HK-2 (cell line): ENCODE measurements at regions not wholly inside any gene's neighbourhood (a gene's known extent, or its start where the extent isn't known, plus 50 kb on each side); places are given as distances from the start of the nearest gene placed in this dataset.

Experiments used
- DNase-seq: peaks from one replicate; pipeline ENCODE4 v3.0.0-alpha.2; 2018; ENCODE audit not compliant: unreplicated experiment

DNA sequence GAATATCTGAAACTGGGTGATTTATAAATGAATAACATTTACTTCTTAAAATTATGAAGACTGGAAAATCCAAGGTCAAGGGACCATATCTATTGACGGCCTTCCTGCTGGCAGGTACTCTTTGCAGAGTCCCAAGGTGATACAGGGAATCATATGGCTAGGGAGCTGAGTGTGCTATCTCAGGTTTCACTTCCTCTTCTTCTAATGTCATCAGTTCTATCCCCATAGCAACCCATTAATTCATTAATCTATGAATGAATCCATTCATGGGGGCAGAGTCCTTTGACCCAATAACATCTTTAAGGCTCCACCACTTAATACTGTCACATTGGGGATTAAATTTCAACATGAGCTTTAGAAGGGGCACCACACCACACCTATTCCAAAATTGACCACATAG lies 772.0 kb downstream of the HACE1 start:
- DNase-seq = no peak

DNA sequence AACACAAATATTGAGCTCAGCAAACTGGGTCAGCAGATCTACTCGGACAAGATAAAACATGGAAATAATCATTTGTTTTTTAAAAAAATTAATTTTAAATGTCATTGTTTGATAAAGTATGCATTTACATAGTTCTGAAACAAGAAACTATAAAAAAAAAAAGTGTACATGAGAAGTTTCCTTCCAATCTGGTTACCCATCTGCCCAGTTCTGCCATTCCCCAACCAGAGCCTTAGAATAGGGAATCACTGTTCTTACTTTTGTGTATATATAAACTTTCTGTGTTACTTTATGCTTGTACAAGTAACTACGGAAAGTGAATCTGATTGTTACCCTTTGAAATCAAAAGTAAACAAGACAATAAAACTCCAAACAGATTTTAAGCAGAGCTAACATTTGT lies 791.4 kb downstream of the HACE1 start:
- no peak for DNase-seq

GRCh38 chr6:104064876-104065275 lies 794.8 kb downstream of the HACE1 start:
- no peak for DNase-seq

DNA sequence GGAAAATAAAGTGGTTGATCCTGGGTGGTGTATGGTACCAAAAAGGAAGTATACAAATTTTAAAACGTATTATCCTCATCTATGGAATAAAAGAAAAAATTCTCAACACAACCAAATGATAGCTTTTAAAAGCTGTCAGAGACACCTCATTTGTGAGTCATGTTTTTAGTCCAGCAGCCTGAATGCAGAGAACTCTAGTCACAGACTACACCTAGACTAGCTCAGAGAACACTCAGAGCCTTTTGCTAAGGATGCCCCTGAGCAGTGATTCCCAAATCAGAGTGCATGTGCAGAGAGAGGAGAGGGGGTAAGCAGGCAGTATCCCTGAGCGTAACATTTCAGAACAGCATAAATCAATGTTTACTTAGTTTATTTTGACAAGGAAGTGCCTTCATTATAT lies 809.3 kb downstream of the HACE1 start:
- DNase-seq = no peak

GRCh38 chr6:104046426-104046825 lies 813.3 kb downstream of the HACE1 start:
- no peak for DNase-seq

GRCh38 chr6:104031346-104031745 lies 828.4 kb downstream of the HACE1 start:
- DNase-seq = no peak

- DNase-seq = no peak
Measured at GRCh38 chr6:104022126-104022525, 837.6 kb downstream of the HACE1 start.

DNA sequence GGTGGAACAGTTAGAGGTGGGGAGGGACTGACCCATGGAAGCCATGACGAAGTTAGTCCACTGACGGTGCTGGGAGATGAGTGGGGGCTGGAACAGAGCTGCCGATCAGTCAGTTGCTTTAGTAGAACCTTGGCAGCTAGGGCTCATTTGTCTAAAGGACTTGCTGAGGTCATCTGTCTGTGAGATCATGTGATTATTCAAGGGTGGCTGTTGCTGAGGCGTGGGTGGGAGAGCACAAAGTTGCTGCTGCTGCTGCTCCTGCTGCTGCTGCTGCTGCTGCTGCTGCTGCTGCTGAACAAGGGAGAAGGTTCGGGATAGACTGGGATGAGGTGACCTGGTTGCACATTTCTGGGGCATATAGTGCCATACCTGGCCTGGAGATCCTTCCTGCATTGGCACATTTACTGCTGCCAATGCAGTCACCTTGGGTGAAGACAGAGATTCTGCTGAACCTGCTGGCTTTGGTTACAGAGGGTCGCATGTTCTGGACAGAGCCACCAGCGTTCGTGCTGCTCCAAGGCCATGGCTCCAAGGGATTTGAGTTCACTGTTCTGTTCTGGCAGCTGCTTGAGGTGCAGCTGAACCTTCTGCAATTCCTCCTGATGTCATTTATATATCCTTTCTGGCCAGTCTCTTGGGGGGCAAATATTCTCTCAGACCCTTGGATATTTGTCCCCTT lies 840.5 kb downstream of the HACE1 start:
- DNase-seq = no peak

DNA sequence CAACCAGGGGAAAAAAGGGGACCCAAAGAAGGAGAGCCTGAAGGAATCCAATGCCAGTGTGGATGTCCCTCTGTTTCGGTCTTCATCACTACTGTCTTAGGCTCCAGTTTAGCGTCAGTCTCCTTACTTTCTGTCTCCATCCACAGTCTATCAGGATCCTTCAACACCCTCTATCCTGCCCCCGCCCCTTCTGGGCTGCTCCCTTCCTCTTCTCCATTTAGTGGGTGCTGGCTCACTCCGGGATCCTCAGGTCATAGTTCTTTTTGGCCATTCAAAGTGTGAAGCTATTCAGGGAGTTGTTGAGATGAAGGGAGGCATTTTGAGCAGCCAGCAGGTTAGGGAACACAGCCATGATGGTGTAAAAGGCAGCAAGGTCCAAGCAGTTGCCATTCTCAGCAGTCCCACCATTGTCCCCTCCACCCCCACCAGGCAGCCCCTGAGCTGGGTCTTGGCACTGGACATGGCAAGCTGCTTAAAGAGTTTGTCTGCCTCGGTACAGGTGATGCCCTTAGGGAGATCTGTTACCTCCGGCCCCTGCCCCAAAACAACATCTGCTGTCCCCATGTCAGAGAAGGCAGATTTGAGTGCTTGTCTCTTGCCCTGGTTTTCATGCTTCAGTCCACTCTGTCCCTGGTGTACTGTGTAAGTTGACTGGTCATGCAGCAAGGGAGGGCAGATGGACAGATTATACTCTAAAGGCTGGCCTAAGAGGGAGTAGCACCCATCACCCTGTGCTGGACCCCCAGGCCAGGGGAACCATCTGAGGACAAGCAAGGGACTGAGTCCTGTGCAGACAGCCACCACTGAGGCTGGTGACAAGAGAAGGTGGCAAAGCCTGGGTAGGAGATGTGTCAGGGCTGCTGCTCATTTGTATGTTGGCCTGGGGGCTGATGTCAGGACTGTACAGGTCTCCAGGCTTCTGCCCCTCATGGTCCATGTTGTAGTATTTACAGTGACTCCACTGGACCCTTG lies 842.0 kb downstream of the HACE1 start:
- DNase-seq = no peak

DNA sequence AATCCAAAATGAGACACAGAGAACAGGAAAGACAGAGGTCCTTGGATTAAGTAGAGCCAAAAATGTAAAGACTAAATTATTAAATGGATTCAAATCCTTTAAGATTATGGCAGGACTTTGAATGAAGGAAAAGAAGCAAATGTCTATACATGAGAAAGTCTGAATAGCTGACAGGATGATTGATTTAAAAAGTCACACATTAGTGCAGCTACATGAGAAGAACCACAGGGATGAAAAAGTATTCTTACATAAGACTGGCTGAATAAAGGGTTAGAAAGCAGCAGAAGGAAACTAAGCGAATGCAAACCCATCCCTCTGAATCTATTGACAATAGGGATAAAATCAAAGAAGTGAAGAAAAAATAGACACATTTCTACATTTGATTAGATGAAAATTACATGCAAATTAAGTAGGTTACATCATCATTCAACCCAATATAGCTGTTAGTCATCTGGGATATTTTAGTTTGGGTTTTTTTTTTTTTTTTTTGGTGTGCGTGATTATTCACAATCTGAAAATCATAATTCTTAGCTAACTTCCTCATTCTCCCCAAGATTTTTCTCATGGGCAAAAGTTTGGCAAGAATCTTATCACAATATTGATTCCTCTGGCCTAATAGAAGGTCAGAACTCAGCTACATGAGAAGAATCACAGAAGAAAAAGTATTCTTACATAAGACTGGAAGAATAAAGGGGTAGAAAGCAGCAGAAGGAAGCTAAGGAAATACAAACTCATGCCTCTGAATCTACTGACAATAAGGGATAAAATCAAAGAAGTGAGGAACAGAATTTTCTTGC lies 845.4 kb downstream of the HACE1 start:
- no peak for DNase-seq

- no peak for DNase-seq
Measured at GRCh38 chr6:104013312-104013971, 846.3 kb downstream of the HACE1 start.

- DNase-seq = no peak
Measured at GRCh38 chr6:104010897-104011296, 848.8 kb downstream of the HACE1 start.

DNA sequence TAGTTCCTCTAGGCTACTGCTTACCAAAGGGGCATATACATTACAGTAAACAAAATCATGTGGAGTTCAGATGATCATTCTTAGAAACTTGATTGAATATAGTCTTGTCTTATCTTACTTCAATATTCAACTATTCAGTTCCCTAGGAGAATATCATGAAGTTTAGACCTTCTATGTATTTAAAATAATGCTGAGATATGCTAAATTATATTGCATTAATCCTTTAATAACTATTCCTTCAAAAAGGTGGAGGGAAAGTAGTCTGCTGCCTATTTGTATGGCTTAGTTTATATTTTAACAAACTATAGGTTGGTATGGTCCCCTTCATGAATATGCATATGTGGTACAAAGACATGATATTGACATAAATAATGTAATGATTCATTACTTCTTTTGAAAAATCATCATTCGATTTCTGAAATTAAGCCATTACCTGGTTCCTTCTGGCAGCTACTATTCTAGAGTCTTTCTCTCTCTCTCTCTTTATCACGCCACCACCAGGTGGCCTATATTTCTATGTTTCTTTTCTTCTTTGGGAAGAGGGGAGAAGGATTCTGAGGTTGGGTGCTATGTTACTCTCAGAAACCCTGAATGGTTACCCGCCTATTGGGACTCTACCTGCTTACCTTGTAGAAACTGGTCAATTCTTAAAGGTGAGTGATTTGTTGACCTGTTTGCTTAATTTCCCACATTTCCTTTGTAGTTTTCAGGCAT lies 855.8 kb downstream of the HACE1 start:
- DNase-seq = no peak

DNA sequence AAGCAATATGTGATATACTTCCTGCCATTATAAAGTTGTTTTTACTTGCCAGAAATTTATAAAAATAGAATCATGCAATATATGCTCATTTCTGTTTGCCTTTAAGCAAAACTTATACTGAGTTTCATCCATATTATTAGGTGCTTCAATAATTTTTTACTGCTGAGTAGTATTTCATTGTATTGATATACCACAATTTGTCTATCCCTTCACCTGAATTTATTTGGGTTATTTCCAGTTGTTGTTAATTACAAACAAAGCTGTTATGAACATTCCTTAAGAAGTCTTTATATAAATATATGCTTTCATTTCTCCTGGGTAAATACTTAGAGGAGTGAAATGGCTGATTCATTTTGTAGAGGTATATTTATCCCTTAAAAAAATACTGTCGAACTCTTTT lies 864.1 kb downstream of the HACE1 start:
- DNase-seq = no peak

DNA sequence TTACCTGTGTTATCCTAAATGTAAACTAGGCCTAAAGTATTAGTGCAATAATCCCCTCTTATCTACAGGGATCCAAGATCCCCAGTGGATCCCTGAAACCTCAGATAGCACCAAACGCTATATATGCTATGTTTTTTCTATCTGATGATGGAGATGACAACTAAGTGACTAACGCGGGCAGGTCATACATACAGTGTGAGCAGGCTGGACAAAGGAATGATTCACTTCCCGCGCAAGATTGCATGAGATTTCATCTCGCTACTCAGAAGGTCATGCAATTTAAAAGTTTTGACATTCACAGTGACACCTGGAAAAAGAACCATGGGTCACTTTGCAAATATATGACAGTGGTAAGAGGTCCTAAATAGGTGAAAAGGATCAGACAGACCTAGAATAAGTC lies 875.9 kb downstream of the HACE1 start:
- no peak for DNase-seq

- no peak for DNase-seq
Measured at GRCh38 chr6:103983011-103983410, 876.7 kb downstream of the HACE1 start.

DNA sequence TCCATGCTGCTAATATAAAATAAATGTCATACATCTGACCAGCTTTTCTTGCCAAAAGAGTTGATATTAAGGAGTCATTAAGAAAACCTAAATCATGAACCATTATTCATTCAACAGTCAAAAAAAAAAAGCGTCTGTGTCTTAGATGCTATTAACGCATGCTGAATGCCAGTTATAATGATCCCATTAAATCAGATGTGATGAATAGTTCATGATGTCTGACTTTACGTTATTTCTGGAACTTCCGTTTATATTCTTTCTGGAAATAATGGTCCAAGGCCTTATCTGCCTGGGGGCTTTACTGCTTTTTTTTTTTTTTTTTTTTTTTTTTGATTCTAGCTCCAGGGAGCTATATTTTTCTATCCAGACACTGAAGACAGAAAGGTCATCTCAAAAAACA lies 877.1 kb downstream of the HACE1 start:
- no peak for DNase-seq

- DNase-seq = no peak
Measured at GRCh38 chr6:103979308-103979707, 880.4 kb downstream of the HACE1 start.

DNA sequence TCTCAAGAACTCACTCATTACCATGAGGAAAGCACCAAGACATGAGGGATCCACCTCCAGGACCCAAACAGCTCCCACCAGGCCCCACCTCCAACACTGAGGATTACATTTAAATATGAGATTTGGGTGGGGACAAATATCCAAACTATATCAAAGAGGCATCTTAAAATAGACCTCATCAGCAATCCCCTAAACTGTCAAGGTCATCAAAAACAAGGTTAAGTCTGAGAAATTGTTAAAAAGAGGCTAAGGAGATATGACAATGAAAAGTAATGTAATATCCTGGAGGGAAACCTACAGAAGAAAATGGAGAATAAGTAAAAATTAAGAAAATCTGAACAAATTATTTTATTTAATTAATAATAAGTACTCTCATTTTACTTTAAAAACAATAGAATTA lies 922.3 kb downstream of the HACE1 start:
- no peak for DNase-seq

DNA sequence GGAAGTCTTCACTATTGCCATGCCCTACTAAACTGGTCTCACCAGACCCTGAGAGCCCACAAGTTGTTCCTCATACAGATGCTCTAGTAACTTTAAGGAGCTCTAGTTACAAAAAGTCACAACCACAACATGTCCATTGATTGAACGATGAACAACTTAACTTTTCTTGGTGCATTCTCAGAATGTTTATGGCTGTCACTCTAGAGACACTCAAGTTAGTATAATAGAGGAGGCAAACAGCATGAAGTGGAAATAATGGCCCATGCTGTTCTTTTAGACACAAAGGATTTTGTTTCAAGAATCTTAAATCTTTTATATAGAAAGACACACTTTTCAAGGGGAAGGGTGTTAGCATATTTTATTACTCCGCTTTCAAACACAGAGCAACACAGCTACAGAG lies 934.4 kb downstream of the HACE1 start:
- DNase-seq = no peak

DNA sequence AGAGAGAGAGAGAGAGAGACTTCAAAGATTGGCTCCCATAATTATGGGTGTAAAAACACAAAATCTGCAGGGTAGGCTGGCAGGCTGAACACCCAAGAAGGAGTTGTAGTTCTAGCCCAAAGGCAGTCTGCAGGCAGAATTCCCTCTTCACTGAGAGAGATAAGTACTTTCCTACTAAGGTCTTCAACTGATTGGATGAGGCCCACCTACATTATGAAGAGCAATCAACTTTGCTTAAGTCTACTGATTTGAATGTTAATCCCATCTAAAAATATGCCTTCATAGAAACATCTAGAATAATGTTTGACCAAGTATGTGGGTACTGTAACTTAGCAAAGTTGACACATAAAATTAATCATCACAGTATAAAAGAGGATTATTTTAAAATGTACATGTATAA lies 949.7 kb downstream of the HACE1 start:
- no peak for DNase-seq
